EL (cell line): ENCODE measurements at regions not wholly inside any gene's neighbourhood (a gene's known extent, or its start where the extent isn't known, plus 50 kb on each side); places are given as distances from the start of the nearest gene placed in this dataset.
"Not testable (repeated sequence)": the region's sequence is repeated elsewhere in the genome, so short reads cannot be mapped to it uniquely, and the experiment has no call there.

Source experiments
- DNase-seq: peaks from one replicate; pipeline ENCODE4 v3.0.0-alpha.2; 2016

DNA sequence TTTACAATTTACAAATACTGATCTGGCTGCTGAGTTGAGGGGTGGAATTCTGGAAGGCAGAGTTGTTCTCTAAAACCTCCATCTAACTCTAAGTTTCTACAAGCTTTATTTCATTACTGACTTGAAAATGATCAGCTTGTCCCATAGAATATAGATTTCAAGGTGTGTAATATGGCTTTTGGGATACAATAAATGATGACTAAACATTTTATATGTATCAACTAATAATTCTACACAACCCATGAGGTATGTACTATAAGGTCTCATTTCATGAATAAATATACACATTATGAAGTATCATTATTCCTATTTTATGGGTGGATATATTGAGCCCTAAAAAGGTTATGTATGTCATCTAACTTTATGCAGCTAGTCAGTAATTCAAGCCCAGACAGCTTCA lies 1214.3 kb upstream of the SORCS1 start:
- DNase-seq, result no peak

DNA sequence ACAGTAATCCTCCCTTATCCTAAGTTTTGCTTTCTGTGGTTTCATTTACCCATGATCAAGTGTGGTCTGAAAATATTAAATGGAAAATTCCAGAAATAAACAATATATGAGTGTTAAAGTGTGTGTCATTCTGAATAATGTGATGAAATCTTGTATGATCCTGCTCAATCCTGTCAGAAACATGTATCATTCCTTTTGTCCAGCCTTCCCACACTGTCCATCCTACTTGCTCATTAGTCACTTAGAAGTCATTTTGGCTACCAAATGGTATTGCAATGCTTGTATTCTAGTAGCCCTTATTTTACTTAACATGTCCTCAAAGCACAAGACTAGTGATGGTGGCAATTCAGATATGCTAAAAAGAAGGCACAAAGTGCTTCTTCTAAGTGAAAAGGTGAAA lies 1211.2 kb upstream of the SORCS1 start:
- peak; percentile 33 for DNase-seq

DNA sequence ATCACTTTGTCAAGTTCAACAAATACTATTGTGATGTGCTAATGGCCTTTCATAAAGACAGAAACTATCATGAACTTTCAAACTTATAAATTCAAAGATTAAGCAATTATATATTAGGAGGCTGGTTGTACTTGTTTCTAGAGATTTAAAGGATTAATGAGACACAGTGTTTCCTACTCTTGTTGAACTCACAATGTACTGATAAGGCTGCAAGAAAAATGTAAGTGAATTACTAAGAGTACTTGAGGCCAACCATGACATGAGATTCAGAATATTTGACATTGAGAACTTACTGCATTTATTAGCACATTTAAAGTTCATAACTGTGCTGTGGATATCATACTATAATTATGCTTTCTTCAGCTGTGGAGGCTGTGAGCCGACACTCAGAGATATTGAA lies 1210.5 kb upstream of the SORCS1 start:
- no peak for DNase-seq

DNA sequence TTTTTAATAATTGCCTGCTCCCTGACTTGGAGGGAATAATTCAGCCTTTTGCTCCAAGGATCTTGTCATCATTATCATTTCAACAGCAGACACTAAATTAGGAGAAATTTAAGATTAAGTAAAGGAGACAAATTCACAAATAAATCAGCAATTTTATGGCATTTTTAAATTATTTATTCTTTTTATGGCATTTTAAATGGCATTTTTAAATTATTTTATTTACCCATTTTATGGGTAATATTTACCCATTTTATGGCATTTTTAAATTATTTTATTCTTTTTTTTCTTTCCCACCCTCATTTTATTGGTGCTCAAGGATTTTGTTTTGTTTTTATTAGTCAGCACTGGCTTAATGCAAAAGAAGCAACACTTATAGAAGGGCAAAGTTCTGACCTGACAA lies 1201.0 kb upstream of the SORCS1 start:
- no peak for DNase-seq

DNA sequence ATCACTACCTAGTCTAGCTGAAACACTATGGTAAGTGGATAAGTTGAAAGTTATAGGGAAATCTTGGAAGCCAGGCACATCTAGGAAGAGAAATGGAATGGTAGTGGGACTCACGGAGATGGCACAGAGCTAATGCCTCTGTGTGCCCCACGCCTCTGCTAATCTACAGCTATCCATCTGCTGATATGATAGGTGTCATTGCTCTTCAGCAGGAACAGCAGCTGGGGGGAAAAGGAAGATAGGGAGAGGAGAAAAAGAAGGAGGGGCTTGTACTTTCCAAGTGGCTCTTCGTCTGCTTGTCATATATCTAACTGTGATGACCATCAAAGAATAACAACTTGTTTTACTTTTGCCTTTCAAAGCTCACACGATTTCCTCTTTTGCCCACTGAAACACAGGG lies 1199.1 kb upstream of the SORCS1 start:
- DNase-seq, result no peak

DNA sequence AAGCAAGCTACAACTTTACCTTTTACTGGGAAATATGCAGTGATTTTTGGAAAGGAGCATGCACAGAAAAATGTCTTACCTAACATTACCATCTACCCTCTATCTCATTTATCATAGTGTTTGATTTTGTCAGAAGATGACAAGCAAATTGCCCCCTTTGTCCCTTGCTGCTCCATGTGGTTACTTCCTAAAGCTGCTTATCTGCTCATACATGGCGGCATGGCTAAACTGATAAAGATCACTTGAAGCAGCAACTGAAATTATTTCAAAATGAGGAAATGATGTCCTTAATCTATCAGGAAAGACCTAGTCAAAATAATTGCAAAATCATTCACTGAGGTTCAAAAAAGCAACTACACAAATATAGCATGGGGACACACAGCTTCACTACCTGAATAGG lies 1198.5 kb upstream of the SORCS1 start:
- no peak for DNase-seq

DNA sequence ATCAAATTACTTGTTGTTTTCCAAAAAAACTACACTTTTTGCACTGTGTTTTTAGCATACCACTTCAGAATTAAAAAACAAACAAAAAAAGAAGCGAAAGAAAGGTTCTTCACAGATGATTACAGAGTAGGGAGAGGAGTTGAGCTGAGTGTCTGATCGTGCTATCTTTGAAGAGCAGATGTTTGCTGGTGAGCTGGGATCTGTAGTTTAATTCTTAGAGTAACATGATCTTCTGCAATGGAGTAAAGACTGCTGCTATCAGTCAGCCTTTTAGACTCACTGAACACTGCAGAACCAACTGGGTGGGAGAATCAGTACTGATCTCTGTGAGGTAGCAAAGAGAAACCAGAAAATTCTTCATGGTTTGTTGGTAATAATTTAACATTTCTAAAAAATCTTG lies 1197.8 kb upstream of the SORCS1 start:
- no peak for DNase-seq

DNA sequence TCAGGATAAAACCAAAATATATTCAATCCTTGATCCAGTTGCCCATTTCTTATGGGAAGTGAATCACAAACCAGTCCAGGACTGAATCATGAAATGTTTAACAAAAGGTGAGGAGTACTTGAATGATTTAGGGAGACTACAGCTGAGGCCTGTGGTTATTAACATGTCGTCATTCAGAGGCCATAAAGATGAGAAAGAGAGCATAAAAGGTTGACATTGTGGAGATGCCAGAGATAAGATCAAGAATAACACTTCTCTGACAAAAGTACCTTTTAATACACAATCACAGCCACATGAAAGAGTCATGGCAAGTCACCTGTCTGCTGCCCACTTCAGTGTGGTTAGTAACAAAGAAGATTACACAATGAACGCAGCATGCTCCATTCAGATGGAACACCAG lies 1195.7 kb upstream of the SORCS1 start:
- DNase-seq, result peak; percentile 21

DNA sequence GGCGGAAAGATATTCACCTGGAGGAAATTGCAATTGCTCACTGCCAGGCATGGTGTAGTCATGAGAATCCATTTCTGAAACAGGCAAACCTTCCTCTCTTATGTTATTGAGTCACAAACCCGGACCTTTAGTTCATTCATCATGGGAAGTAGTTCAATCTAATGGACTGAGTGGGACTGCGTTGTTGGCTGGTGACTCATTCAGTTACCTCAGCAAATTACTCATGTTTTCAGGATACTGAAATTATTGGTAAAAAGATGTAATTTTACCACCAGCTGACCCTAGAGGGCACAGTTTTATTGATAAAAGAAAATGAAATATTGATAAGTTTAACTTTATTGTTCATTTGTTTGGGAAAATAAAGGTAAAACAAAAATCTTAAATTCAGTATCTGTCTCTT lies 1194.4 kb upstream of the SORCS1 start:
- peak; percentile 88 for DNase-seq

DNA sequence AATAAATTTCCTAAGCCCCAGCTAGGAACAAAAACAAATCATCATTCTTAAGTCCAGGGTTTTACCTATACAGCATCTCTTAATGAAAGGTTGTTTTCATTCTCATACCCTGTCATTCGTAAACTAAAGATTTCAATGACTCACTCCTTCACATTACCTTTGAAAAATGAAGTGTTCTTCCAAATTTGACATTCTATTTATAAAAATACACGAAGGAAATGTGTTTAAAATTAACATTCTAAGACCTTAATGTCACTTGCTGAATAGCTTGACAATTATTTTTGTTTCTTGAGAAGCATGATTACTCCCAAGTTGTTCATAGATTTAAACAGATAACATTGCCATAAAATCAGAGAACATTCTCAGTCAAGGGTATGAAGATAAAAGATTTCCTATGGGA lies 1188.3 kb upstream of the SORCS1 start:
- DNase-seq, result no peak

DNA sequence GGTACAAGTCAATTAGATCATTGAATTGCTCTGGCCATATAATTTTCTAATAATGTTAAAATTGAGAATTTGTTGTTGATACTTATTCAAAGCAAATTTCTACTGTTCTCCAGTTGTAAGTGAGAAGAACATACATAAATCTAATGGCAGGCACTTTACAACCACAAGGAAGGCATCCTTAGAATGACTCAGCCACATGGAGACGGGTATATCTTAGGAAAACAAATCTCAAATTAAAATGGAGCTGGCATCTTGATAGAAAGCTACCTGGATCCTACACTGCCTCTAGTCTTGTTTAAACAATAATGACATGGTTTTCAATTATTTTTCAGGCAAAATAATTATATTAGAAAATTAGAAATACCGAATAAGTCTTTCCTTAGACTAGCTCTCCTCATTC lies 1183.7 kb upstream of the SORCS1 start:
- no peak for DNase-seq

DNA sequence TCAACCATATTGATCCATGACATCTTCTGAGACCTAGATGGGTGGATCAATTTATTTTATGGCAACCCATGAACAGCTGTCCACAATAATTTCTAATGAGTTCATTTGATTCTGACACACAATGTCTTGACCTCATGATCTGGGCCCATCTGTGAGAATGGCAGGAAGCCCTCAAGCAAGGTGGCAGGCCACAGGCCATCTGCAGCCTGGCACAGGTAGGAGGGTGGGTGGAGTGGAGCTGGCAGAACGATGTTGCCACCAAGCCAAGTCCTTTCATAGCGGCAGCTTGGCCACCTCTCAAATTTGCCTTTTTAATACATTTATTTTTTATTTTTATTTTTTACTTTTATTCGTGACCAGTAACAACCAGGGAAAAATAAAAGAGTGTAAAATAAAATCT lies 1181.6 kb upstream of the SORCS1 start:
- no peak for DNase-seq

DNA sequence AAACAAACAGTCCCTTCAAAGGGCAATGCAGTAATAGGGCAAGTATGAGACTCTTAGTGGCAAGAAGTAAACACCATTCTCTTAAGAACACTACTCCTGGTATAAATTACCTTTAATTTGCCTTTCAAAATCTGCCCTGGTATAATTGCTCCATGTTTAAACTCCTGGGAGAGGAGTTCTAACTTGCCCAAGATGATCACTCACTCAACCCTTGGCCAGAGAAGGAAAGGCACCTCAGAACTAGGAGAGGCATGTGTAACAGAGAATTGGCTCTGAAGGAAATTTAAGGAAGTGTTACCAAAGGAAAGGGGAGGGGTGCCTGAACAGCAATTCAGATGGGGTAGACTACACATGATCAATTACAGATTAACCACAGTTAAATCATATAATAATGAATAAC lies 1173.6 kb upstream of the SORCS1 start:
- DNase-seq, result no peak

DNA sequence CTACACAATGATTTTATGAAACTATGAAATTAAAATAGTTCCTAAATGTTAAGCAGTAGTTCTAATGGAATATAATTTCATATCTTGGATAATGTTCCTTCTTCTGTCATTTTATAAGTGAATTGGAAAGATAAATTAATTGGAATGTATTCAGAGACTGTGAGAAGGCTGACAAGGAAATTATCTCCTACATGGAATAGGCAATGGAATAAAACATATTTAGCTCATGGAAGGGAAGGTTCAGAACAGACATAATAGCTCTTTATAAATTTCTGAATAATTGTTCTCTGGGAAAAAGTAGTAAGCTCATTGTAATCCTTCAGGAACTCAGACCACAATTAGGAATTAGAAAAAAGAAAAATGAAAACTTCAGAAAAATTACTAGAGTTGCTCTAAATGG lies 1172.3 kb upstream of the SORCS1 start:
- DNase-seq, result no peak

DNA sequence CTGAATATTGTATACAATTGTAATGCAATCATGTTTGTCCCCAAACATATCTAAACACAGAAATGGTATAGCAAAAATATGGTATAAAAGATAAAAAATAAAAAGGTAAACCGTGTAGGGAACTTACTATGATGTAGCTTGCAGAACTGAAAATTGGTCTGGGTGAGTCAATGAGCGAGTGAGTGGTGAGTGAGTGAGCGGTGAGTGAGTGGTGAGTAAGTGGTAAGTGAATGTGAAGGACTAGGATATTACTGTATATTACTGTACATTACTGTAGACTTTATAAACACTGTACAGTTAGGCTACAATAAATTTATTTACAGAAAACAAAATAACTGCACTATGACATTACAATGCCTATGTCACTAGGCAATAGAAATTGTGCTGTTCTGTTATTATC lies 1163.2 kb upstream of the SORCS1 start:
- DNase-seq, result peak; percentile 26

DNA sequence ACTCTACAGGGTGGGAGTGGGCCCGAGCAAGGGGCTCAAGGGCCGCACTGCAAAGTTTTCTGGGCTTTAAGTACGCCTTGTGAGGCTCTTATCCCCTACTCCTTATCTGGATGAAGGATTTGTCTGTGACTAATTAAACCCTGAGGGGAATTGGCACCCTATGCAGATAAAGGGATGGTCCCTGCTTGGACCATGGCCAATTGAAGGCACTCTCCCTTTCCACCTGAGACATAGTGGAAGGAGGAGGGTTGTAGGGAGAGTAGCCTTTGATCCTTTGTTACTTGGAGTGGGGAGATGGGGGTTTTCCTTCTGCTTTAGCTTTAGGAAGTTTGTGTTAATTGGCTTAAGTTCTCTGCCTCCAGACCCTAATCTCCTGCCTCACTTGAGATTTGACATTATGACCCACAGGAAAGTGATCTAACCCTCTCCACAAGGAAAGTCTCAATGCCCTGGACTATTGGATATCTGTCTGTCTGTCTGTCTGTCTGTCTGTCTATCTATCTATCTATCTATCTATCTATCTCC lies 1158.8 kb upstream of the SORCS1 start:
- DNase-seq, result peak; percentile 0

DNA sequence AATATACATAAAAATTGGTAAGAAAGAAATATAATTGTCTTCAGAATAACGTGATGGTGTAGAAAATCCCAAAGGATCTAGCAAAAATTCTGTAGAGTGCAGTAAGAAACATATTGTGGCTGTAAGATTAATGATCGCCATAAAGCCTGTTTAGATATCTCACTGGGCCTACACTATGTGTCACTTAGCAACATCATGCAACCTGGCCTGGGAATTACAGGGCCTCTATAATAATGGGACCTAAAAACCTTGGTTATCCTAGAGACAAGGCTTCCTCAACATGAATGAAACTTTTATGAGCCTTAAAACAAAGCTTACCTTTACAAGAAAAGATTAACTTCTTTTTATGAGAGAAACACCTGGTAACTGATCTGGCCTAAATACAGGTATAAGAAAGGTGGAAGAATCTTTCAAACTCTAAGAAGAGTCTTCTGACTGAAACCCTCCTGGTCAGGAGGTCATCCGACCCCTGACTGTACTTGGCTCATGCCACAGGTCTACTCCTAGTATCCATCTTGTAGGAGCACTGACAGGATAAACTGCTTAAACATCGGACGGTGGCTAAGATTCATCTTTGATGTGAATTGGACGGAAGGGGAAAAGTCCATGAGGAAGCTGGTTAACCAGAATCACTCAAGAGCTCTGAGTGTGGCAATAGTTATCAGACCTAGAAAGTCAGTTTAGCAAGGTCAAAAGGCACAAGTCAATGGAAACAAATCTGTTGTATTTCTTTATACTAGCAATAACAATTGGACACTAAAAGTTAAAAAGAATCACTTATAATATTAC lies 1155.1 kb upstream of the SORCS1 start:
- no peak for DNase-seq

DNA sequence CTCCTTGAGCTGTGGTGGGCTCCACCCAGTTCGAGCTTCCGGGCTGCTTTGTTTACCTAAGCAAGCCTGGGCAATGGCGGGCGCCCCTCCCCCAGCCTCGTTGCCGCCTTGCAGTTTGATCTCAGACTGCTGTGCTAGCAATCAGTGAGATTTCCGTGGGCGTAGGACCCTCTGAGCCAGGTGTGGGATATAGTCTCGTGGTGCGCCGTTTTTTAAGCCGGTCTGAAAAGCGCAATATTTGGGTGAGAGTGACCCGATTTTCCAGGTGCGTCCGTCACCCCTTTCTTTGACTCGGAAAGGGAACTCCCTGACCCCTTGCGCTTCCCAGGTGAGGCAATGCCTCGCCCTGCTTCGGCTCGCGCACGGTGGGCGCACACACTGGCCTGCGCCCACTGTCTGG lies 1151.1 kb upstream of the SORCS1 start:
- DNase-seq, result not testable (repeated sequence)

DNA sequence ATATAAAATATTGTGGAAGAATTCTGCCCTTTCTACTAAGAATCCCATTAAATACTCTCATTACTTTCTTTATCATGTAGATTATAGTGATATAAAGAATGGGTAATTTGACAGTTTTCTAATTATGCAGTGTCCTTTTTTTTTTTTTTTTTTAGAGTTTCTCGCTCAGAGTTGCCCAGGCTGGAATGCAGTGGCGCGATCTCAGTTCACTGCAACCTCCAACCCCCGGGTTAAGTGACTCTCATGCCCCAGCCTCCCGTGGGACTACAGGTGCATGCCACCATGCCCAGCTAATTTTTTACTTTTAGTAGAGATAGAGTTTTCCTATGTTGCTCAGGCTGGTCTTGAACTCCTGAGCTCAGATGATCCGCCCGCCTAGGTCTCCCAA lies 1143.4 kb upstream of the SORCS1 start:
- no peak for DNase-seq

DNA sequence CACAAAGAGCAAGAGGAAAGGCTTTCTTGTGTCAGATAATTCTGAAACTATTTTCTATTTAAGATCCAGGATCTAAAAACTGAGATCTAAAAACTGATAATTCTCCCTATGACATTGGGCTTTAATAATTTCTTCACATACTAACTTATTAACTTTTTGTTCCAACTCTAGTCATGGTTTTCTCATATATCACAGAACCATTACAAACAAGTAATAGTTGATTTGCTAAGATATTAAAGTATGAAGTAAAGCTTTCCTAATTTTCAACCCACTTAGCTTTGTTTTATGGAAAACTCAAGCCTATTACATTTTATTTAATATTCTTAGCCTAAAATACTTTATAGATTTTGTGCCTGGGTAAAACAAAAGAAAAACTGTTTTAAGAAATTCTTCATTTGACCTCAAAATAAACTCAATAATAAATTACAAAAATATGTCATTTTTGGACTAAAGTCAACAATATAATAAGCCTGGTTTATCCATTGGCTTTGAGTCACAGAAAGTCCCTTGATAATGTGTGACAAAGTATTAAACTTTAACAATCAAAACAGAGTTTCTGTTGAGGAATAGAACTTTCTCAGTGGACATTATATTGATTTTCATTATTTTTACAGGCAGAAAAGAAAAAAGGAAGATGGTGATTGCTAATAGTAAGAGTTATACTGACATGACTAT lies 1142.9 kb upstream of the SORCS1 start:
- no peak for DNase-seq

DNA sequence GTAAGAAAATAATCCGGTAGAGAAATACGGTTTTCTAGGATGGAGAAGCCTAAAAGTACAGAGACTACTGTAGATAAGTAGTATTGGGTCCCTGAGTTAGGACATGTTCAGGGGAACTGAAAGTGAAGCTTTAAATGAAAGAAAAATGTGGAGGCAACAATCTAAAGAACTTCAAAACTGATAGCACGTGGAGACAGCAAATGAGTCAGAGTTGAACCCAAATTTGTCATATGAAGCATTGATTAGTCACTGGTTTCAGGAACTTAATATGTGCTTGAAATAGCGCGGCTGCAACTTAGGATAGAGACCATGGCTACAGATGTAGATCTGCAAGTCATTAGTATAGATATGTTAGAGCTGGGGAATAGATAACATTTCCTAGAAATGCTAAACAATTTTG lies 1138.6 kb upstream of the SORCS1 start:
- peak; percentile 1 for DNase-seq

DNA sequence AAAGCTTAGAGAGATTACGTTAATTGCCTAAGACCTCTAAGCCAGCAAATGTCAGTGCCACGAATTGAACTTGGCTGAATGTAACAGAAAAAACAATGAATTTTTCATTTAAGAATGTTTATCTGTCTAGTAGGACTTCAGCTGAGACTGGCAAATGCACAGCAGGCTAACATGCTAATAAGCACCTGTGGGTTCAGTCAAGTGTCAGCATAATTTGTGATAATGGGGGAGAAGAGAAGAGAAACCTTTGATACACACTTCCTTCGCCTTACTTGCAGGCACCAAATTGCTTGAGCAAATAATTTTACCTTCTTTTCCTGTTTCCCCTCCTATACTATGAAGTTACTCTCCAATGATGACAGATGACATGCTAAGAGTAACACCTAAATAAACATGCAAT lies 1136.5 kb upstream of the SORCS1 start:
- DNase-seq, result no peak

DNA sequence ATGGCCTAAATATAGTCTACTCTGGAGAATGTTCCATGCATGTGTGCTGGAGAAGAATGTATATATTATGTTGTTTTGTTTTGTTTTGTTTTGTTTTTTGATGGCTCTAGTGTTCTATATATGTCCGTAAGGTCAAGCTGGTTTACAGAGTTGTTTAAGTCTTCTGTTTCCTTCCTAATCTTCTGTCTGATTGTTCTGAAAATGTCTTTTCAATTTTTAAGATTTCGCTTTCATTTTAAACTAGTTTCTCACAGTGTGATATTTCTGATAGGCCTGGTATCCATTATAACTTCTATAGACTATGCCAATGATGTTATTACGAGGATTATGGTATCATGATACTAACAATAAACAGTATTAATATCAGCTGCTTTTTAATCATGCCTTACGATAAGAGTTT lies 1126.3 kb upstream of the SORCS1 start:
- DNase-seq, result no peak

DNA sequence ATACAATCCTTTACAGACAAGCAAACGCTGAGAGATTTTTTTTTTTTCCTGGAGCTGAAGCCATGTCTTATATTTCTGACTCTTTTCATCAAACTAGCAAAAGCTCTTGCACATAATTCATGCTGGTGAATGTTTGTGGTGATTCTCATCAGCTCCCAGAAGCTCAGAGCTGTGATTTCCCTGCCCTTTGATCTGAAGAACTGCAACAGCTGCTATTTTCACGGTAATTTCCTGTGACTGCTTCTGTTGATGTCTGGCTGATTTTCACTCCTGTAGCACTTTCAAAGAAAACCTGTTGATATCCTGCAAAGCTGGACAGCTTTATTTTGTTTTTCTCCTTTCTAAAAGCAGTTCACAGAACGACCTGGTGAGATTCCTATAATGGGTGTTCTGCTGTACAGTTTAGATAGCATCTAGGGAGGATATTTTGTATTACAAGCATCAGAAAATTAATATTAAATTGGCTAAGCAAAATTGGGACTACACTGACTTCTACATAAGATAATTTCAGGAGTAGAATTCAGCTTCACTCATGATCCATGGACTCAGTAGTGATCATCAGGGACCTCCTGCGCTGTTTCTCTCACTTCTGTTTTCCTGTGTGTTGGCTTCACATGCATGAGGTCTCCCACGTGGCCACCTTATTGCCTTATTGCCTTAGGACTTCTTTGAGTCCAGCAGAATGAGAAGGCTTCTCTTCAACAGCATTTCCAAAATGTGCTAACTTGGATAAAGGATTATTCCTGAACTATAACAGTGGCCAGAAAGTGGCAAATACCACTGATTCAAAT lies 1111.6 kb upstream of the SORCS1 start:
- no peak for DNase-seq
